Erythroblast (primary cell): ENCODE measurements at regions not wholly inside any gene's neighbourhood (a gene's known extent, or its start where the extent isn't known, plus 50 kb on each side); places are given as distances from the start of the nearest gene placed in this dataset.

ENCODE experiments used
- DNase-seq, 2 experiments: peaks; one replicate each; lab custom pipeline; 2025; lab: John Stamatoyannopoulos, UW
- GATA1 ChIP-seq: IDR thresholded peaks from 2 replicates; pipeline ENCODE4 v1.6.1; 2011; ENCODE audit warnings: low read depth, mild to moderate bottlenecking, control low read depth, low read length, moderate library complexity
- POLR2A ChIP-seq: IDR thresholded peaks from 2 replicates; pipeline ENCODE4 v1.6.1; 2011; ENCODE audit warnings: mild to moderate bottlenecking, low read length

- no peak for TF ChIP-seq GATA1
- no peak for TF ChIP-seq POLR2A
- no peak for DNase-seq
These were observed 149.0 kb downstream of the DHRS2 start for GRCh38 chr14:23785208-23785607.

DNA sequence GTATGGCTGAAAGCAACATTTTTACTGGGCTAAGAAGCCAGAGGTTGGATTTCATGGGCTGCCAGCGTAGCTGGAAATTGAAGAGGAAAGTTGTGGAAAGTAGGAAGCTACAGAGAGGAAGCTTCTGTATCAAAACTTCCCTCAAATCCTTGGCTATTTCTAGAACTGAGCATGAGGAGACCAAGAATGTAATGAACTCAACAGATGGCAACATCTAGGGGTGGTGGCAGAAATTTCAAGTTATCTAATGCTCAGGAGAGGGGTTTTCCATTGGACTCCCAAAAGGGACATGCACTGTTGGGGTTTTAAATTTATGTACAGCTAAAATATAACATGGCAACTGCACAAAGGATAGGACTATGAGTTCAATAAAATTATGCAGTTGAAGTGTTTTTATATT, 151.3 kb downstream of the DHRS2 start:
- DNase-seq, result no peak
- no peak for TF ChIP-seq POLR2A
- no peak for TF ChIP-seq GATA1

- DNase-seq, result no peak
- no peak for TF ChIP-seq GATA1
- no peak for TF ChIP-seq POLR2A
These were observed 153.5 kb downstream of the DHRS2 start for GRCh38 chr14:23789696-23790095.

DNA sequence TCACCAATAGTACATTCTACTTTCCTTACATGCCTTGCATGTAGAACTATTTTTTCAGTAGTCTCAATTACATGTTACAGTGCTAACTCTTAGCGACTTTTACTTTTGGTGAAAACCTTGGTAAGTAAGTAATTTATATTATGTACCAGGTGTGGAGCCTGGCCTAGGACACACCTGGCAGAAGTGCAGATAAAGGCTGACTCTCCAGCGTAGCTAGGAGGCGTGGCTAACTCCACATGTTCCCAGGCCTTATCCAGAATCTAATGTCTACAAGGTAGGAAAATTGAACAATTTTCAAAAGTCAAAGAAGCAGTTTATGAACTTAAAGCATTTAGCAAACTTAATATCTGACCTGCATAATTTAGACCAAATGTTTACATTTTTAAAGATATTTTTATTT, 157.4 kb downstream of the DHRS2 start:
- no peak for TF ChIP-seq POLR2A
- DNase-seq, result no peak

DNA sequence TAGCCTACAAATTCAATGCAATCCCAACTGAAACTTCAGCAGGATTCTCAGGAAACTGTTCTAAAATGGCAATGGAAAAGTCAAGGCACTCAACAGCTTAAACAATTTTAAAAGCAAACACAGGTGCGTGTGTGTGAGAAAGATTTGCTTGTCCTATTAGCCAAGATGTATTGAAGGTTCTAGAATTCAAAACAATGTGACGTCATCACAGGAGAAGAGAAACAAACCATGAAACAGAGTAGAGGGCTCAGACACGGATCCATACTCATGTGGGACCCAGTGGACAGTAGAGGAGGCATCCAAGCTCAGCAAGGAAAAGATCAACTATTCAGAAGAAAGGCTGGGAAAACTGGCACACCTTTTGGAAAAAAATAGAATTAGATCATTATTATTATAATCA, 152.8 kb upstream of the DHRS4 start:
- DNase-seq, result no peak
- TF ChIP-seq POLR2A (no peak), GATA1 (no peak)

DNA sequence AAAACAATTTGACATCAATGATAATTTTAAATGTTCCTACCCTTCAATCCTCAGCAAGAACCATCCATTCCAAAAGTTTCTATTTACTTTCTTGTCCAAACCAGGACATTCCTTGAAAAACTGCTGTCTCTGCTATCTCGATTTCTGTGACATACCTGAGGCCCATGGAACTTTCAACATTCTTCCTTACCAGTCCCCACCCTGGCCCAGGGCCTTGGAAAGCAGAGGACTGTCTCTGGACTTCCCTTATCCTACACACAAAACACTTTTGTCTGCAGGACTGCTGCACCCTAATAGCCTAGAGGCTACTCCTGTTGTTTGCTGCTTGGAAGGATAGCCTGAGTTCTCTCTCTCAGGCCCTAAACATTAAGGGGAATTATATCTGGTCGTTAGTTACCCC, 151.8 kb upstream of the DHRS4 start:
- TF ChIP-seq GATA1 (no peak), POLR2A (no peak)
- DNase-seq, result no peak

DNA sequence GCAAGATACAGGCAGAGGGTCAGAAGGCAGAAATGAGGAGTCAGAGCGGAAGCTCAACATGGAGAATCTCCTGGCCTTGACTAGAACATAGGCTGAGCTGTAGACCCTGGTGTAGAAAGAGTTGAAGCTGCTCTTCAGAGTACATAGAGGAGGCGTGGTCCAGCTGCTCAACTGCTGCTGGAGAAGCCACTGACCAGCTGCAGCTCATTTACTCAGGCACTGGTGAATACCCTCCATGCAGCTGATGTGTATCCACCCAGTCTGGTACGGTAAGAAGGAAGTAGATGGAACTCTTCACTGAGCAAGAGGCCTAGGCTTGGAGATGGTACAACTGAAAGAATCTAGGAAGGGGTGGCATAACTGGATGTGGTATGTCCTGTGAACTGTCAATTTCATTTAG, 148.8 kb upstream of the DHRS4 start:
- TF ChIP-seq POLR2A (no peak), GATA1 (no peak)
- DNase-seq, result no peak

DNA sequence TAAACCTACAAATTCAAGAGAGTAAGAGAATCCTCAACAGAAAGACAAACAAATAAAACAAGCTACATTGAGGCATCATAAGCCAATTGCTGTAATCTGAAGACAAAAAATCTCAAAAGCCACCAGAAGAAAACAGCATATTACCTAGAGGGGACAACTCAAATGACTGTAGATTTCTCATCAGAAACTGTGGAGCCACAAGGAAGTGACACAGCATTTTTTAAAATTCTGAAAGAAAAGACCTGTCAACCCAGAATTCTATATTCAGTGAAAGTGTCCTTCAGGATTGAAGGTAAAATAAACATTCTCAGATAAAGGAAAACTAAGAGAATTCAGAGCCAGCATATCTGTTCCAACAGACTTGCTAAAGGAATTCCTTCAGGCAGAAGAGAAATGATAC, 147.8 kb upstream of the DHRS4 start:
- TF ChIP-seq POLR2A, result no peak
- no peak for TF ChIP-seq GATA1
- DNase-seq, result no peak

- DNase-seq, result no peak
- TF ChIP-seq POLR2A, result no peak
- TF ChIP-seq GATA1, result no peak
These were observed 138.9 kb upstream of the DHRS4 start for GRCh38 chr14:23814527-23815256.

GRCh38 chr14:23816371-23816770, 137.2 kb upstream of the DHRS4 start:
- no peak for DNase-seq

GRCh38 chr14:23817164-23817767, 136.3 kb upstream of the DHRS4 start:
- no peak for DNase-seq
- TF ChIP-seq POLR2A, result no peak
- TF ChIP-seq GATA1, result no peak

More at GRCh38 chr14:23816371-23816770, 137.2 kb upstream of the DHRS4 start:
- no peak for TF ChIP-seq POLR2A
- no peak for TF ChIP-seq GATA1

DNA sequence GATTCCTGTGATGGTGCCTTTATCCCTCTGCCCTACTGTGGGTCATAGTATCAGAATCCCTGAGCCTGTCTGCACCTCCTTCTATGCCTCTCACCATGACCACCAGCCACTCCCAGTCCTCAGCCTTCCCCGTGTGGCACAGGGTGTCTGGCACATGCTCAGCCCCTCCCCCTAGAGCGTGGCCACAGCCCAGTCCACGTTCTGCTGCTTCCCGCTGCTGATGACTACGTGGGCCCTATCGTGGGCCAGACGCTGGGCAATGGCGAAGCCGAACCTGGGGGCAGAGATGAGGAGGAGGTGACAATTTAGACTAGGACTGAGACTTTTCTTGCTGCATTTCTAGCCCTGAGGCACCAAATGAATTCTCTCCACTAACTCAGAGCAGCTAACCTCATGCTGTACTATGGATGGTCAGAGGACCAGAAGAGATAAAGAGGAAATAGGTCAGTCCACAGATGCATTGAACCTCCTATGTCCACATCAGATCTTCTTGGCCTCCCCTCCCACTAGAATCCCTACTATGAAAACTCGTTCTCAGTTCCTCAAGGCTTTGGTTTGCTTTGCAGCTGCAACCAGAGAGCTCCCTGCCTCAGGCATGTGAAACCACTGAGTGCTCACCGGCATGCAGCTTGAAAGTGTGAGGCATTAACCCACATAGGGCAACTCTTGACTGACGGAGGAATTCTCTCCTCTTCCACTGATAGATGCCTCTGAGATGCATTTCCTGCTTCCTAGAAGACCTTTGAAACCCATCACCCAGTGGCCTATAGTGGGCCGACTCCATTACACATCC, 126.3 kb upstream of the DHRS4 start:
- no peak for DNase-seq
- TF ChIP-seq GATA1 (no peak), POLR2A (no peak)

GRCh38 chr14:23828001-23828400, 125.6 kb upstream of the DHRS4 start:
- TF ChIP-seq POLR2A (no peak), GATA1 (no peak)
- DNase-seq, result no peak

DNA sequence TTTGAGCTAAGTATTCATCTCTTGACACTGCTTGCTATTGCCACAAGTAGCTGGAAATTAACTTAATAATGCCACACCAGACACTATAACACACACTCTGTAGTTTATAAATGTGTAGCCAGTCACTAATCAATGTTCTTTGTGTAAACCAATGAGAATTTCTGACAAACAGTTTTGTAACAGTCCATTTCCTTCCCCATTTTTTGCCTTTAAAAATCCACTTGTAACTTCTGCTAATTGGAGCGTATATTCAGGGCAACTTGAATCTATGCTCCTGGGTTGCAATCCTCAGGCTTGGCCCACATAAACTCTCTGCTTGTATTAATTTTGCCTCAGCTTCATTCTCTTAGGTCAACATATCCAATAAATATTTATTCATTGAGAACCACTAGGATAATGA, 125.0 kb upstream of the DHRS4 start:
- no peak for DNase-seq
- TF ChIP-seq POLR2A, result no peak
- TF ChIP-seq GATA1, result no peak
